C4-2B (cell line): ENCODE measurements at regions not wholly inside any gene's neighbourhood (a gene's known extent, or its start where the extent isn't known, plus 50 kb on each side); places are given as distances from the start of the nearest gene placed in this dataset.

Source experiments
- CTCF ChIP-seq: fragments of 450-650 bp; conservative IDR thresholded peaks from 2 replicates; pipeline ENCODE4 v1.5.1; 2017; ENCODE audit warnings: mild to moderate bottlenecking
- ZFX ChIP-seq: fragments of 450-650 bp; IDR thresholded peaks from 2 replicates; pipeline ENCODE4 v1.6.1; 2017

- TF ChIP-seq CTCF = no peak
- no peak for TF ChIP-seq ZFX
These were observed 266.0 kb downstream of the ZNF621 start for GRCh38 chr3:40790746-40791145.
